ENCODE measurements at regions not wholly inside any gene's neighbourhood (a gene's known extent, or its start where the extent isn't known, plus 50 kb on each side); places are given as distances from the start of the nearest gene placed in this dataset.

- TF ChIP-seq CTCF (IDR thresholded peaks at IDR 0.05; ENCODE audit: borderline replicate concordance, extremely low read depth, low read length, poor library complexity, severe bottlenecking), result no peak
- no peak for TF ChIP-seq EZH2 (IDR thresholded peaks at IDR 0.05; ENCODE audit: borderline replicate concordance, low read depth, low read length, severe bottlenecking)
Measured at GRCh38 chr13:104798486-104798885, 1732.3 kb upstream of the SLC10A2 start.
